Neural progenitor cell (in vitro differentiated cells): ENCODE measurements at regions not wholly inside any gene's neighbourhood (a gene's known extent, or its start where the extent isn't known, plus 50 kb on each side); places are given as distances from the start of the nearest gene placed in this dataset.

Source experiments
- CTCF ChIP-seq: fragments of 200-600 bp; sonication (generic); IDR thresholded peaks from 2 replicates; pipeline ENCODE4 v1.5.1; 2017; ENCODE audit warnings: antibody characterized with exemption, mild to moderate bottlenecking
- EZH2phosphoT487 ChIP-seq: fragments of 200-600 bp; sonication (generic); IDR thresholded peaks from 2 replicates; pipeline ENCODE4 v1.6.1; 2017; ENCODE audit warnings: antibody characterized with exemption

- TF ChIP-seq CTCF (no peak), EZH2phosphoT487 (no peak)
Measured at GRCh38 chr6:48695872-48696271, 584.9 kb upstream of the PTCHD4 start.
